Peyer's patch (tissue), 4 donors: ENCODE measurements at regions not wholly inside any gene's neighbourhood (a gene's known extent, or its start where the extent isn't known, plus 50 kb on each side); places are given as distances from the start of the nearest gene placed in this dataset.

Experiments used
- CTCF ChIP-seq, 6 experiments: fragments of 450-650 bp in 4 of 6; fragments of 200-600 bp in 2 of 6; sonication (generic) in 1 of 6; IDR thresholded peaks; one replicate each; pipeline ENCODE4 v1.5.1; 2017 to 2019; ENCODE audit warnings: antibody characterized with exemption in 6 of 6, mild to moderate bottlenecking in 3 of 6, moderate library complexity in 1 of 6
- POLR2A ChIP-seq, 2 donors: fragments of 450-650 bp; IDR thresholded peaks; one replicate each; pipeline ENCODE4 v1.5.1; 2017; ENCODE audit warnings: antibody characterized with exemption in 2 of 2, mild to moderate bottlenecking in 2 of 2, moderate library complexity in 2 of 2

DNA sequence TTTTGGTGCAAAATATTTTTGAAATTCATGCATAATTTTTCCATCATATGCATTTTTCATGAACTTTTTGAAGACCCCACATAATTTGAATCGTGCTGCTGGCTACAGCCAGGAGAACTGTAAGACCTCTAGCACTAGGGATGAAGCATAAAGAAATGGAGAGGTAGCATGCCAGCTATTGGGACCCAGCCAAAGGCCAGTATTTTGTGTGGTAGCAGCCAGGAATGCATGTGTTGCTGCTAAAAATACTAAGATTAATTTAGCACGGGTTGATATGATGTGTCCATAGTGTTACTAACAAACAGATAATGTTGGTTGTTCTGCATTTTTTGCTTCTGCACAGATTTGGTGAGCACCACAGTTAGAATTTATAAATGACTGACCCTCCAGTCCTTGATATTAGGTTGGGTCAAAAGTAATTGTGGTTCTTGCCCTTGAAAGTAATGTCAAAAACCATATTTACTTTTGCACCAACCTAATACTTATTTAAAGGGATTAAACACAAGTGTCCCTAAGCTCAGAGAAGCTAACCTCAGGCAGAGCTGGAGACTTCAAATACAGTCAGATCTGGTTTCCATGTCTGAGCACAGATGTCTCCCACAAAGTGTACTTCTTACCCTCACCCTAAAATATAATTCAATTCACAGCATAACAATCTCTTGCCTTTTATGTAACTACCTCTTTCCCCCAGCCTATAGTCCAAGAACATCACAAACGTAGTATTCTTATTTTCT lies 54.1 kb upstream of the NPSR1 start:
- no peak for TF ChIP-seq CTCF (IDR thresholded peaks at IDR 0.05)
- no peak for TF ChIP-seq POLR2A (IDR thresholded peaks at IDR 0.05)
